Testis (tissue), 2 donors: ENCODE measurements at regions not wholly inside any gene's neighbourhood (a gene's known extent, or its start where the extent isn't known, plus 50 kb on each side); places are given as distances from the start of the nearest gene placed in this dataset.

Experiments used
- DNase-seq: peaks from one replicate; pipeline ENCODE4 v3.0.0-alpha.2; 2019
- H3K27ac ChIP-seq, 2 donors: fragments of 200-600 bp; sonication (generic); one replicate each; pipeline ENCODE4 v1.5.1; 2019
- H3K27me3 ChIP-seq: fragments of 200-600 bp; sonication (generic); one replicate; pipeline ENCODE4 v1.5.1; 2019
- H3K36me3 ChIP-seq: fragments of 200-600 bp; sonication (generic); one replicate; pipeline ENCODE4 v1.5.1; 2017; ENCODE audit warnings: low read depth; ENCODE audit errors: missing control alignments
- H3K4me1 ChIP-seq: fragments of 200-600 bp; sonication (generic); one replicate; pipeline ENCODE4 v1.5.1; 2019
- H3K4me3 ChIP-seq, 2 donors: fragments of 200-600 bp; sonication (generic); one replicate each; pipeline ENCODE4 v1.5.1; 2017 to 2019
- H3K9me3 ChIP-seq: fragments of 200-600 bp; sonication (generic); one replicate; pipeline ENCODE4 v1.5.1; 2017
- POLR2A ChIP-seq: fragments of 450-650 bp; IDR thresholded peaks from one replicate; pipeline ENCODE4 v1.6.1; 2017; ENCODE audit warnings: antibody characterized with exemption, mild to moderate bottlenecking, moderate library complexity
- WGBS, 2 donors: methylation state at CpG; one replicate each; pipeline ENCODE4 v1.1.5; 2018; 5-methylcytosine and 5-hydroxymethylcytosine counted together
- intact Hi-C: fragments of 100-400 bp; cut with DNase I; formaldehyde crosslinking; loops from one replicate; pipeline ENCODE4 v1.15.1; 2023; ENCODE audit warnings: low total_unique reads
- TF ChIP-seq, protein P1 (sequence below), 3 experiments: fragments of 450-650 bp in 2 of 3; fragments of 200-600 bp in 1 of 3; sonication (generic) in 1 of 3; IDR thresholded peaks; one replicate each; pipeline ENCODE4 v1.5.1; 2016 to 2019; ENCODE audit warnings: antibody characterized with exemption in 3 of 3, mild to moderate bottlenecking in 2 of 3, moderate library complexity in 1 of 3

DNA sequence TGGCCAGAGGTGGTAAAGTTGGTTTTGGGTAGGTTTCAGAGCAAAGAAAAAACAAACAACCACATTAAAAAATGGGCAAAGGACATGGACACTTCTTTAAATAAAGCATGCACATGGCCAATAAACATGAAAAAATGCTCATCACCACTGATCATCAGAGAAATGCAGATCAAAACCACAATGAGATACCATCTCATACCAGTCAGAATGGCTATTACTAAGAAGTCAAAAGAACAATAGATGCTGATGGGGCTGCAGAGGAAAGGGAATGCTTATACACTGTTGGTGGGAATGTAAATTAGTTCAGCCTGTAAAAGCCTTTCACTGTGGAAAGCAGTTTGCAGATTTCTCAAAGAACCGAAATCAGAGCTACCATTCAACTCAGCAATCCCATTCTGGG lies 598.4 kb upstream of the SOX9 start:
- no peak overlapping the region for H3K27ac ChIP-seq
- intact Hi-C loops = no loop called here
- H3K27me3 ChIP-seq = no peaks in the 10 kb centered on the region
- H3K9me3 ChIP-seq = no peaks in the 10 kb centered on the region
- no peak for DNase-seq
- H3K4me3 ChIP-seq = no peak overlapping the region
- TF ChIP-seq, protein P1, sequence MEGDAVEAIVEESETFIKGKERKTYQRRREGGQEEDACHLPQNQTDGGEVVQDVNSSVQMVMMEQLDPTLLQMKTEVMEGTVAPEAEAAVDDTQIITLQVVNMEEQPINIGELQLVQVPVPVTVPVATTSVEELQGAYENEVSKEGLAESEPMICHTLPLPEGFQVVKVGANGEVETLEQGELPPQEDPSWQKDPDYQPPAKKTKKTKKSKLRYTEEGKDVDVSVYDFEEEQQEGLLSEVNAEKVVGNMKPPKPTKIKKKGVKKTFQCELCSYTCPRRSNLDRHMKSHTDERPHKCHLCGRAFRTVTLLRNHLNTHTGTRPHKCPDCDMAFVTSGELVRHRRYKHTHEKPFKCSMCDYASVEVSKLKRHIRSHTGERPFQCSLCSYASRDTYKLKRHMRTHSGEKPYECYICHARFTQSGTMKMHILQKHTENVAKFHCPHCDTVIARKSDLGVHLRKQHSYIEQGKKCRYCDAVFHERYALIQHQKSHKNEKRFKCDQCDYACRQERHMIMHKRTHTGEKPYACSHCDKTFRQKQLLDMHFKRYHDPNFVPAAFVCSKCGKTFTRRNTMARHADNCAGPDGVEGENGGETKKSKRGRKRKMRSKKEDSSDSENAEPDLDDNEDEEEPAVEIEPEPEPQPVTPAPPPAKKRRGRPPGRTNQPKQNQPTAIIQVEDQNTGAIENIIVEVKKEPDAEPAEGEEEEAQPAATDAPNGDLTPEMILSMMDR (IDR thresholded peaks at IDR 0.05) = no peak
- TF ChIP-seq POLR2A = no peak
- H3K36me3 ChIP-seq = no peaks in the 10 kb centered on the region
- H3K4me1 ChIP-seq = no peaks in the 10 kb centered on the region
- WGBS, 2 donors = 95 to 96% methylated on average over 1 of the region's 1 CpG

DNA sequence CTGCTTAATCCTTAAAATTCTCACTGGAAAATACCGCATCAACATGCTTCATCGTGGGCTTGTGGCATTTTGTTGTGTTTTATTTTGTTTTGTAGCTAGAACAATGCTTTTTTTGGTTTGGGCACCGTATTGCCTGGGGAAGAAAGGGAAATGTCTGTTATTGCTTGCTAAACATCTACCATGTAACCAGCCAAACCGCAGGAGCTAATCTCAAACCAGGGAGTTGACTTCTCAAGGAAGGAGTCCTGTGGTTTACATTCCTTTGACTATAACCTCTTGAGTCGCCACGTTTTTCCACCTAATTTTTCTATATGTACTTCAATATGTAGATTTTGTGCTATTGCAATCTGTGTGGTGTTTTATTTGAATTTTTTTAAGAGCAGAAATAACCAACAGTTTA lies 593.5 kb upstream of the SOX9 start:
- DNase-seq = no peak
- H3K9me3 ChIP-seq = no peaks in the 10 kb centered on the region
- no peak overlapping the region for H3K4me3 ChIP-seq
- WGBS, 2 donors = 87 to 88% methylated on average over 6 of the region's 6 CpGs
- intact Hi-C loops = no loop called here
- H3K36me3 ChIP-seq = no peaks in the 10 kb centered on the region
- TF ChIP-seq POLR2A = no peak
- TF ChIP-seq, protein P1 (IDR thresholded peaks at IDR 0.05) = no peak
- no peak overlapping the region for H3K27ac ChIP-seq
- H3K27me3 ChIP-seq = no peaks in the 10 kb centered on the region
- no peaks in the 10 kb centered on the region for H3K4me1 ChIP-seq

DNA sequence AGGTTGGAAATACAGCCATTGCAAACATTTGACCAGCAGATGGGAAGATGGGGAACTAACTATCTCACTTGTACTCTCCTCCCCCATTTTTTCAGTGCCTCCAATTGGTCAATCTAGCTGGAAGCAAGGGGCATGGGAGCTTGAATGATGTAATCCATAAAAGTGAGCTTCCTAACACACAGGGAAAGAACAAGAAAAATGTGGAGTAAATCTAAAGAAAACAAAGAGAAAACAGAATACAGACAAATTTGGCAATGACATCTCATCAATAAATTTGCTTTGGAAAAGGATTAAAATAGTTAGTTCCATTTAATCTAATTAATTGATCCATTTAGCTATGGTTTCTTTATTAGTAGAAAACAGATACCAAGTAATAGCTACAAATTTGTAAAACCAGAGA lies 592.6 kb upstream of the SOX9 start:
- H3K27ac ChIP-seq = no peak overlapping the region
- TF ChIP-seq POLR2A = no peak
- TF ChIP-seq, protein P1 (IDR thresholded peaks at IDR 0.05) = no peak
- no peak overlapping the region for H3K4me3 ChIP-seq
- H3K4me1 ChIP-seq = no peaks in the 10 kb centered on the region
- no peak for DNase-seq
- no peaks in the 10 kb centered on the region for H3K27me3 ChIP-seq
- intact Hi-C loops = no loop called here
- H3K9me3 ChIP-seq = no peaks in the 10 kb centered on the region
- H3K36me3 ChIP-seq = no peaks in the 10 kb centered on the region

DNA sequence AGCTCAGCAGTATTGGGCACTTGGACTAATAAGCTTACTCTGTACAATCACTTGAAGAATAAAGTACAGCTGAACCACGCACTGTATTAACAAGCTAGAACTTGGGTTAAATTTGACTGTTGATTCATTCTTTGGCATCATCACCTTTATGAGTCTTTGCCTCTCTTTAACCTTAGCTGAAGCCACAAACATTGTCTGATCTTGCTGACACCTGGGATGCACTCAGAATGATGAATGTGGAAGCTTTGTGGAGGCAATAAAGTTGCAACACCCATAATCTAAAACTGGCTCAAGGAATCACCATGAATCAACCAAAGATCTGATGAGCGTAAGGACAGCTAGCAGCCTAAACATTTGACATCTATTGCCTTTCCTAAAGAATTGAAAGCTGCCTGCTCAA lies 590.6 kb upstream of the SOX9 start:
- Histone ChIP-seq H3K4me3 (no peak overlapping the region), H3K36me3 (no peaks in the 10 kb centered on the region), H3K27ac (no peak overlapping the region), H3K9me3 (no peaks in the 10 kb centered on the region), H3K27me3 (no peaks in the 10 kb centered on the region), H3K4me1 (no peaks in the 10 kb centered on the region)
- 67 to 81% methylated on average over 2 of the region's 2 CpGs for WGBS, 2 donors
- intact Hi-C loops = no loop called here
- no peak for DNase-seq
- TF ChIP-seq, protein P1 (IDR thresholded peaks at IDR 0.05) = no peak
- TF ChIP-seq POLR2A = no peak

DNA sequence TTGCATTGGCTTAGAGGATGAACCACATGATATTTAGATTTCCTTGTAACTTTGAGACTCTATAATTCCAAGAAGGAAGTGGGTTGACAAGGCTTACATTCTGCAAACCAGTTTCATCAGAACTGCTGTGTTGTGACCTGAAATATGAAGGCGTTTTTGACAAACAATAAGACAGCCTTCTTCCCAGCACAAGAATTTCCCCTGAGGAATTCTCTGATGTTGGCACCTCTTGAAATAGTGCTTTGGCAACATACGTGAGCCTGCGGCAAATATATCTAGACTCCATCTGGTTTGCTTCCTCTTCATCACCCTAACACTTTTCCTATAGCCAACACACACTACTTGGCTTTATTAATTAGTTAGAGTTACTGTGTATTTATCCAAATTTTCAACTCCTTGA lies 585.5 kb upstream of the SOX9 start:
- Histone ChIP-seq H3K27ac (no peak overlapping the region), H3K4me3 (no peak overlapping the region), H3K27me3 (no peaks in the 10 kb centered on the region), H3K9me3 (no peaks in the 10 kb centered on the region), H3K36me3 (no peaks in the 10 kb centered on the region), H3K4me1 (peaks cover 5% of the 10 kb centered on the region)
- DNase-seq = no peak
- 88 to 94% methylated on average over 3 of the region's 3 CpGs for WGBS, 2 donors
- intact Hi-C loops = no loop called here
- no peak for TF ChIP-seq POLR2A
- TF ChIP-seq, protein P1 (IDR thresholded peaks at IDR 0.05) = no peak
